IPS DF 19.7 (cell line): ENCODE measurements at regions not wholly inside any gene's neighbourhood (a gene's known extent, or its start where the extent isn't known, plus 50 kb on each side); places are given as distances from the start of the nearest gene placed in this dataset.
"Not testable (repeated sequence)": the region's sequence is repeated elsewhere in the genome, so short reads cannot be mapped to it uniquely, and the experiment has no call there.

ENCODE experiments used
- DNase-seq: peaks from one replicate; pipeline ENCODE4 v3.0.0-alpha.2; 2013; ENCODE audit warnings: low read depth, low spot score

GRCh38 chr4:94152466-94152865 is 55.2 kb upstream of the SMARCAD1 start:
- DNase-seq, result no peak

GRCh38 chr4:94155404-94155803 is 52.3 kb upstream of the SMARCAD1 start:
- not testable (repeated sequence) for DNase-seq

- DNase-seq, result no peak
These were observed 50.8 kb upstream of the SMARCAD1 start for GRCh38 chr4:94156826-94157225.
